ENCODE measurements at regions not wholly inside any gene's neighbourhood (a gene's known extent, or its start where the extent isn't known, plus 50 kb on each side); places are given as distances from the start of the nearest gene placed in this dataset.

- TF ChIP-seq, protein P1, sequence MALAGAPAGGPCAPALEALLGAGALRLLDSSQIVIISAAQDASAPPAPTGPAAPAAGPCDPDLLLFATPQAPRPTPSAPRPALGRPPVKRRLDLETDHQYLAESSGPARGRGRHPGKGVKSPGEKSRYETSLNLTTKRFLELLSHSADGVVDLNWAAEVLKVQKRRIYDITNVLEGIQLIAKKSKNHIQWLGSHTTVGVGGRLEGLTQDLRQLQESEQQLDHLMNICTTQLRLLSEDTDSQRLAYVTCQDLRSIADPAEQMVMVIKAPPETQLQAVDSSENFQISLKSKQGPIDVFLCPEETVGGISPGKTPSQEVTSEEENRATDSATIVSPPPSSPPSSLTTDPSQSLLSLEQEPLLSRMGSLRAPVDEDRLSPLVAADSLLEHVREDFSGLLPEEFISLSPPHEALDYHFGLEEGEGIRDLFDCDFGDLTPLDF (CRISPR knock-in tag; IDR thresholded peaks at IDR 0.05): no peak
- TF ChIP-seq FOXM1 (IDR thresholded peaks at IDR 0.05; ENCODE audit: low read depth) (no peak), FOXM1 (CRISPR knock-in tag; IDR thresholded peaks at IDR 0.05; ENCODE audit: low read depth) (no peak), KLF10 (CRISPR knock-in tag; IDR thresholded peaks at IDR 0.05) (no peak), RFX7 (CRISPR knock-in tag; IDR thresholded peaks at IDR 0.05) (no peak), NR2C2 (CRISPR knock-in tag; IDR thresholded peaks at IDR 0.05) (no peak), NR2C2 (tag; IDR thresholded peaks at IDR 0.05) (no peak), ZNF3 (CRISPR knock-in tag; IDR thresholded peaks at IDR 0.05) (no peak), SMAD4 (CRISPR knock-in tag; conservative IDR thresholded peaks at IDR 0.05) (no peak)
- TF ChIP-seq, protein P2, sequence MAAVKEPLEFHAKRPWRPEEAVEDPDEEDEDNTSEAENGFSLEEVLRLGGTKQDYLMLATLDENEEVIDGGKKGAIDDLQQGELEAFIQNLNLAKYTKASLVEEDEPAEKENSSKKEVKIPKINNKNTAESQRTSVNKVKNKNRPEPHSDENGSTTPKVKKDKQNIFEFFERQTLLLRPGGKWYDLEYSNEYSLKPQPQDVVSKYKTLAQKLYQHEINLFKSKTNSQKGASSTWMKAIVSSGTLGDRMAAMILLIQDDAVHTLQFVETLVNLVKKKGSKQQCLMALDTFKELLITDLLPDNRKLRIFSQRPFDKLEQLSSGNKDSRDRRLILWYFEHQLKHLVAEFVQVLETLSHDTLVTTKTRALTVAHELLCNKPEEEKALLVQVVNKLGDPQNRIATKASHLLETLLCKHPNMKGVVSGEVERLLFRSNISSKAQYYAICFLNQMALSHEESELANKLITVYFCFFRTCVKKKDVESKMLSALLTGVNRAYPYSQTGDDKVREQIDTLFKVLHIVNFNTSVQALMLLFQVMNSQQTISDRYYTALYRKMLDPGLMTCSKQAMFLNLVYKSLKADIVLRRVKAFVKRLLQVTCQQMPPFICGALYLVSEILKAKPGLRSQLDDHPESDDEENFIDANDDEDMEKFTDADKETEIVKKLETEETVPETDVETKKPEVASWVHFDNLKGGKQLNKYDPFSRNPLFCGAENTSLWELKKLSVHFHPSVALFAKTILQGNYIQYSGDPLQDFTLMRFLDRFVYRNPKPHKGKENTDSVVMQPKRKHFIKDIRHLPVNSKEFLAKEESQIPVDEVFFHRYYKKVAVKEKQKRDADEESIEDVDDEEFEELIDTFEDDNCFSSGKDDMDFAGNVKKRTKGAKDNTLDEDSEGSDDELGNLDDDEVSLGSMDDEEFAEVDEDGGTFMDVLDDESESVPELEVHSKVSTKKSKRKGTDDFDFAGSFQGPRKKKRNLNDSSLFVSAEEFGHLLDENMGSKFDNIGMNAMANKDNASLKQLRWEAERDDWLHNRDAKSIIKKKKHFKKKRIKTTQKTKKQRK (IDR thresholded peaks at IDR 0.05; ENCODE audit: borderline replicate concordance, low read depth, low read length): no peak
- TF ChIP-seq, protein P3, sequence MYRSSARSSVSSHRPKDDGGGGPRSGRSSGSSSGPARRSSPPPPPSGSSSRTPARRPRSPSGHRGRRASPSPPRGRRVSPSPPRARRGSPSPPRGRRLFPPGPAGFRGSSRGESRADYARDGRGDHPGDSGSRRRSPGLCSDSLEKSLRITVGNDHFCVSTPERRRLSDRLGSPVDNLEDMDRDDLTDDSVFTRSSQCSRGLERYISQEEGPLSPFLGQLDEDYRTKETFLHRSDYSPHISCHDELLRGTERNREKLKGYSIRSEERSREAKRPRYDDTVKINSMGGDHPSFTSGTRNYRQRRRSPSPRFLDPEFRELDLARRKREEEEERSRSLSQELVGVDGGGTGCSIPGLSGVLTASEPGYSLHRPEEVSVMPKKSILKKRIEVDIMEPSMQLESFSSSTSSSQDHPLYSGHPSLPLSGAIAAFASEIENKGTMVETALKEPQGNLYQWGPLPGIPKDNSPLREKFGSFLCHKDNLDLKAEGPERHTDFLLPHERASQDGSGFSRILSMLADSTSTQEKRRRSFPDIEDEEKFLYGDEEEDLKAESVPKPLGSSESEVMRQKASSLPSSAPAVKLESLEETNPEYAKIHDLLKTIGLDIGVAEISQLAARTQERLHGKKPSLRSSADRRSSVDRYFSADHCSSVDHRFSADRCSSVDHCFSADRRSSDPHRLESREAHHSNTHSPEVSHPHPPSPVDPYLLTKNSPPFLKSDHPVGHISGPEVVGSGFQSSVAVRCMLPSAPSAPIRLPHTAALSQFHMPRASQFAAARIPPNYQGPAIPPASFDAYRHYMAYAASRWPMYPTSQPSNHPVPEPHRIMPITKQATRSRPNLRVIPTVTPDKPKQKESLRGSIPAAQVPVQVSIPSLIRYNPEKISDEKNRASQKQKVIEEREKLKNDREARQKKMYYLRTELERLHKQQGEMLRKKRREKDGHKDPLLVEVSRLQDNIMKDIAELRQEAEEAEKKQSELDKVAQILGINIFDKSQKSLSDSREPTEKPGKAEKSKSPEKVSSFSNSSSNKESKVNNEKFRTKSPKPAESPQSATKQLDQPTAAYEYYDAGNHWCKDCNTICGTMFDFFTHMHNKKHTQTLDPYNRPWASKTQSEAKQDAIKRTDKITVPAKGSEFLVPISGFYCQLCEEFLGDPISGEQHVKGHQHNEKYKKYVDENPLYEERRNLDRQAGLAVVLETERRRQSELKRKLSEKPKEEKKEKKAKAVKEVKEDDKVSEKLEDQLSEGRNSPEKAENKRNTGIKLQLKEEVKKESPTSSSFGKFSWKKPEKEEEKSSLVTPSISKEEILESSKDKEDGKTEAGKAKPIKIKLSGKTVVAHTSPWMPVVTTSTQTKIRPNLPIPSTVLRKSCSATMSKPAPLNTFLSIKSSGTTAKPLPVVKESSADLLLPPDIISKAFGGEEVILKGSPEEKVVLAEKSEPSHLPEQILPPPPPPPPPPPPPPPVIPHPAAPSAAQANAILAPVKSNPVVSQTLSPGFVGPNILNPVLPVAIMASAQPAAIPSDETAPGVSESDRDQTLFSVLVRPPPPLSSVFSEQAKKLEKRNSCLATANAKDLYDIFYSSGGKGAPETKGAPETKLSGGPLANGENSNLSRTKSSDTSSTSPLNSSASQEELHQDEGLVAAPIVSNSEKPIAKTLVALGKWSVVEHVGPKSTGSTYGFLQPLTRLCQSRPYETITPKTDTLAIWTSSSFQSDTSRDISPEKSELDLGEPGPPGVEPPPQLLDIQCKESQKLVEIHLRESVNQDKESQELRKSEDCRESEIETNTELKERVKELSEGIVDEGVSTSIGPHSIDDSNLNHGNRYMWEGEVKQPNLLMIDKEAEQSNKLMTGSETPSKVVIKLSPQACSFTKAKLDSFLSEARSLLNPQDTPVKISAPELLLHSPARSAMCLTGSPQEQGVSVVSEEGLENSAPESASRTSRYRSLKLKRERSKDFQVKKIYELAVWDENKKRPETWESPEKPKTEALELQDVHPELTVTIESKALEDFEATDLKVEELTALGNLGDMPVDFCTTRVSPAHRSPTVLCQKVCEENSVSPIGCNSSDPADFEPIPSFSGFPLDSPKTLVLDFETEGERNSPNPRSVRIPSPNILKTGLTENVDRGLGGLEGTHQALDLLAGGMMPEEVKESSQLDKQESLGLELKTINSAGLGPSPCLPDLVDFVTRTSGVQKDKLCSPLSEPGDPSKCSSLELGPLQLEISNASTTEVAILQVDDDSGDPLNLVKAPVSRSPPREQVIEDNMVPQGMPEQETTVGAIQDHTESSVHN (IDR thresholded peaks at IDR 0.05; ENCODE audit: borderline replicate concordance in 1 of 2, low read depth in 1 of 2): no peak
These were observed 408.3 kb upstream of the MGMT start (continued) for GRCh38 chr10:129058664-129059155.

All from K562 (cell line).